HepG2 (cell line): ENCODE measurements at regions not wholly inside any gene's neighbourhood (a gene's known extent, or its start where the extent isn't known, plus 50 kb on each side); places are given as distances from the start of the nearest gene placed in this dataset.

Experiments used
- ATAC-seq: fragments of 200-7000 bp; cut with Tn5 transposase; 3 replicates; pipeline ENCODE4 v1.9.1; 2020; ENCODE audit warnings: mild to moderate bottlenecking, moderate library complexity
- BruUV-seq: library from RNA; stranded (reverse); fragments of 400-500 nt; replicated peaks from 2 replicates; lab custom pipeline; 2021; lab: Mats Ljungman, UMichigan
- CTCF ChIA-PET: fragments of 300-600 bp; formaldehyde crosslinking; extraction: SDS; loops from one replicate; lab custom pipeline; 2021; ENCODE audit warnings: low total read pairs, inconsistent platforms, low intra/inter-chr PET ratio; lab: Yijun Ruan, JAX
- POLR2A ChIA-PET: fragments of 350-600 bp; sonication (Branson Sonifier 250); formaldehyde crosslinking; loops from one replicate; lab custom pipeline; 2020; ENCODE audit warnings: antibody characterized with exemption, inconsistent platforms; lab: Yijun Ruan, JAX
- DNase-seq: peaks from one replicate; pipeline ENCODE4 v3.0.0-alpha.2; 2015; ENCODE audit warnings: low spot score
- FAIRE-seq: peaks from 3 replicates; lab custom pipeline; 2011; peaks lifted over from hg19 to GRCh38; lab: Jason Lieb, UNC
- H2AFZ ChIP-seq: one replicate; pipeline ENCODE4 v1.6.1; 2011; ENCODE audit warnings: low read length, inconsistent platforms
- H3K27ac ChIP-seq: fragments of 300-600 bp; 3 replicates; pipeline ENCODE4 v1.8.0; 2011; ENCODE audit warnings: mixed run types, mild to moderate bottlenecking, mixed read lengths, low read length, inconsistent platforms; ENCODE audit not compliant: insufficient read depth; ENCODE audit errors: extremely low read length
- H3K27me3 ChIP-seq, 2 experiments: fragments of 200-600 bp in 1 of 2; 2 replicates in 1 of 2; 3 replicates in 1 of 2; pipeline versions ENCODE4 v1.6.0 to v1.8.0; 2011; ENCODE audit warnings: low read length in 2 of 2, mild to moderate bottlenecking in 2 of 2, moderate library complexity in 2 of 2, inconsistent platforms in 1 of 2; ENCODE audit not compliant: insufficient read depth in 2 of 2, control insufficient read depth in 1 of 2
- H3K36me3 ChIP-seq, 2 experiments: fragments of 200-600 bp in 1 of 2; replicated peaks in 1 of 2; 2 replicates in 1 of 2; 3 replicates in 1 of 2; pipeline versions ENCODE4 v1.5.1 to v1.8.0; 2011; ENCODE audit warnings: low read length in 2 of 2, inconsistent platforms in 1 of 2; ENCODE audit not compliant: insufficient read depth in 2 of 2, control insufficient read depth in 1 of 2
- H3K4me1 ChIP-seq: 2 replicates; pipeline ENCODE4 v1.5.1; 2012; ENCODE audit warnings: low read length, inconsistent platforms; ENCODE audit not compliant: insufficient read depth
- H3K4me2 ChIP-seq: 2 replicates; pipeline ENCODE4 v1.6.0; 2011; ENCODE audit warnings: low read depth, low read length, inconsistent platforms
- H3K4me3 ChIP-seq, 3 experiments: fragments of 200-600 bp in 1 of 3; sonication (generic), shearing (Covaris generic) in 1 of 3; replicated peaks in 1 of 3; 2 replicates each; pipeline ENCODE4 v1.5.1; 2011 to 2016; ENCODE audit warnings: low read length in 3 of 3, inconsistent platforms in 2 of 3, low read depth in 2 of 3, mild to moderate bottlenecking in 2 of 3, control low read depth in 1 of 3, mixed read lengths in 1 of 3; ENCODE audit not compliant: insufficient read depth in 1 of 3
- H3K79me2 ChIP-seq: one replicate; pipeline ENCODE4 v1.6.1; 2011; ENCODE audit warnings: low read length, inconsistent platforms; ENCODE audit not compliant: insufficient read depth
- H3K9ac ChIP-seq: 2 replicates; pipeline ENCODE4 v1.6.0; 2011; ENCODE audit warnings: mild to moderate bottlenecking, low read depth, low read length, inconsistent platforms; ENCODE audit not compliant: insufficient read depth
- H3K9me3 ChIP-seq: 2 replicates; pipeline ENCODE4 v1.5.1; 2012; ENCODE audit warnings: mild to moderate bottlenecking, low read length
- H4K20me1 ChIP-seq: 2 replicates; pipeline ENCODE4 v1.6.0; 2011; ENCODE audit warnings: inconsistent platforms, mild to moderate bottlenecking, low read length, moderate library complexity; ENCODE audit not compliant: insufficient read depth
- GABPB1 ChIP-seq: IDR thresholded peaks from 2 replicates; pipeline ENCODE4 v1.6.1; 2016; ENCODE audit warnings: mild to moderate bottlenecking, missing genetic modification reagents, moderate library complexity, missing compliant biosample characterization
- TBL1XR1 ChIP-seq: fragments of 150-350 bp; IDR thresholded peaks from 2 replicates; pipeline ENCODE4 v1.6.1; 2014; ENCODE audit warnings: borderline replicate concordance, low read length; ENCODE audit not compliant: partially characterized antibody
- WGBS: methylation state at CpG from one replicate; pipeline ENCODE4 v1.1.6; 2017; ENCODE audit warnings: low lambda C conversion rate; 5-methylcytosine and 5-hydroxymethylcytosine counted together
- in situ Hi-C: cut with HindIII; loops from 2 replicates; pipeline ENCODE4 v1.10.0; 2017; ENCODE audit warnings: low pct_unique_long_range_greater_than_20kb; ENCODE audit not compliant: extremely low pct_ligation_motif_present
- intact Hi-C: fragments of 100-400 bp; cut with micrococcal nuclease; formaldehyde crosslinking; loops from one replicate; pipeline ENCODE4 v1.10.0; 2022; ENCODE audit not compliant: unreplicated experiment
- TF ChIP-seq, protein P1 (sequence below): sonication (generic); formaldehyde crosslinking; IDR thresholded peaks from 2 replicates; pipeline ENCODE4 v1.5.1; 2020; ENCODE audit warnings: missing genetic modification reagents, mild to moderate bottlenecking, borderline replicate concordance
- TF ChIP-seq, protein P2 (sequence below): sonication (generic); formaldehyde crosslinking; IDR thresholded peaks from 2 replicates; pipeline ENCODE4 v1.5.1; 2020; ENCODE audit warnings: missing genetic modification reagents, mild to moderate bottlenecking, borderline replicate concordance
- TF ChIP-seq, protein P3 (sequence below): sonication (generic); formaldehyde crosslinking; IDR thresholded peaks from 2 replicates; pipeline ENCODE4 v1.4.0; 2020; ENCODE audit warnings: missing genetic modification reagents, borderline replicate concordance

DNA sequence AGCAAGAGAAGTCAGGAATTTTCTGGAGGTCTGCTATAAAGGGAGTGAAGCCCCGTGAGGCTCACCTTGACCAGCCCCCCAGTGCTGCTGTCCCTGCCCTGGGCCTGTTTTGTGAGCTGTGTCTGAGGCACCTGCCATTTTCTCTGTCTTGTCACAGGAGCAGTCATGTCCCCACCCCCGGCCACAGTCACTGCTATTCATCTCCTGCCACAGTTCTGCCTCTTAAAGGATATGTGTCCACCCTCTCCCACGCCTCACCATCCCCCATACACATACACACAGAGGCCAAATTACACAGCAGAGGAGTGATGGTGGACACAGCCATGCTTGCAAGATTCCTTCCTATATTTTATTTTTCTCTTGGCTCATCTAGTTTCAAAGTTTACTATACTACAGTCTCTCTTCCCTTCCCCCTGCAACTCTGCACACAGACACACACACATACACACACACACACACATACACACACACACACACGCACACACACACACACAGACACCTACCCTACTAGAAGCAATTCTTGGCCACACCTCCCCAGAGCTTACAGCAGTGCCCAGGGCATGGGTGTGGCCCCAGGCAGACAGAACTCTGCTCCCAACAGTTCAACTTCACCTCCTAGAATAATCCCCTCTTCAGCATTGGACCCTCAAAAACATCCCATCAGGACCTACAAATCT is 68.7 kb upstream of the TAB2 start:
- no peak for TF ChIP-seq GABPB1 (CRISPR knock-in tag)
- TF ChIP-seq, protein P1, sequence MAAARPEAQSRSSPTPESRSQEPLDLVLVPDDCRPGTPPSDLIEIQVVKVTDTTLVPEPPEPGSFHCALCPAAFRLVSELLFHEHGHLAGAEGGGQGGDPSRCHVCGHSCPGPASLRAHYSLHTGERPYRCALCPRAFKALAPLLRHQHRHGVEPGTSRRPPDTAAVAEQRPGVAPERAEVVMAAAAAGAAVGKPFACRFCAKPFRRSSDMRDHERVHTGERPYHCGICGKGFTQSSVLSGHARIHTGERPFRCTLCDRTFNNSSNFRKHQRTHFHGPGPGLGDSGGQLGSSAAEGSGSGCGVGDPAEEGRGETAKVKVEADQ = no peak
- TF ChIP-seq TBL1XR1 = no peak
- no peak for DNase-seq
- Histone ChIP-seq H3K27ac (no peak overlapping the region), H3K4me3 (no peak overlapping the region), H4K20me1 (no peaks in the 10 kb centered on the region), H3K9ac (no peak overlapping the region), H3K27me3 (peaks cover 3 to 30% of the 10 kb centered on the region in 2 experiments; a peak in 2 of 5 replicates), H3K36me3 (no peaks in the 10 kb centered on the region), H2AFZ (no peak overlapping the region), H3K79me2 (no peaks in the 10 kb centered on the region), H3K9me3 (no peaks in the 10 kb centered on the region), H3K4me2 (no peak overlapping the region), H3K4me1 (peaks cover 39% of the 10 kb centered on the region)
- in situ Hi-C loops (no loop called here), intact Hi-C loops (no loop called here)
- no TSS peak for BruUV-seq
- ChIA-PET CTCF (no interaction called here), POLR2A (no interaction called here)
- WGBS = 15% methylated on average over 4 of the region's 4 CpGs
- ATAC-seq = peak; percentile 39
- FAIRE-seq = no peak

DNA sequence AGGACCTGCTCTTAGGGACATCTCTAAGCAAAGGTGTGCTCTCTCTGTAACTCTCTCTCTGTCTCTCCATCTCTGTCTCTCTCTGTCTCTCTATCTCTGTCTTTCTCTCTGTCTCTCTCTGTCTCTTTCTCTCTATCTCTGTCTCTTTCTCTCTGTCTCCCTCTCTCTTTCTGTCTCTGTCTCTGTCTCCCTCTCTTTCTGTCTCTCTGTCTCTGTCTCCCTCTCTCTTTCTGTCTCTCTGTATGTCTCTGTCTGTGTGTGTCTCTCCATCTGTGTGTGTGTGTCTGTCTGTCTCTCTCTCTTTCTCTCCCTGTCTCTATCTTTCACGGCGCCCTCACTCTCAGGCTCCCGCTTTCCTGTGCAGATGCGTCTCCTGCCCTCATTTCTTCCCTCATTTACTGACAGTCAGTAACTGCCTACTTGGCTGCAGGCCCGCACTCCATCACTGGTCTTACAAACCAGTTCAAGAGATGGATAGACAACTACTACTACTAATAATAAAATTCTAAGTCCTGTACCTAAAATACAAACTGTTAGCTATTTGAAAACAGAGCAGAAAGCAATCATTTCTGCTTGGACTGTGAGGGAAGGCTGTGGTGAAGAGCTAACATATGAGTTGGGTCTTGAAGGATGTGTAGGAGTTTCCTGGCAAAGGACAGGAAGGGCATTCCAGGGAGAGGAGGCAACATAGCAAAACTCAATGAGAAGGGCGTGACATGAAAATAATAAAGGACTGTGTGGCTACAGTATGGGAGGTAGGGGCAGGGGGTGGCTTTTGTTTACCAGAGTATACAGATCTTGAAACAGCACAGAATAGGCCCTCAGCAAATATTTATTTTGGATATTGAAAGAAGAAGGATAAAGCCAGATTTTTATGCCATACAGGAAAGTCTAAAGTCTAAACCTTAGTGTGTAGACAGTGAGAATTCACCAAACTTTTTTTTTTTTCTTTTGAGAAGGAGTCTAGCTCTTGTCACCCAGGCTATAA is 67.8 kb upstream of the TAB2 start:
- FAIRE-seq = no peak
- H3K4me3 ChIP-seq = no peak overlapping the region
- no peaks in the 10 kb centered on the region for H3K79me2 ChIP-seq
- H3K4me1 ChIP-seq = peaks cover 39% of the 10 kb centered on the region
- H3K36me3 ChIP-seq = no peaks in the 10 kb centered on the region
- no peak overlapping the region for H3K27ac ChIP-seq
- H3K9ac ChIP-seq = no peak overlapping the region
- peaks cover 3 to 26% of the 10 kb centered on the region in 2 experiments; a peak in 2 of 5 replicates for H3K27me3 ChIP-seq
- peak; percentile 72 for DNase-seq
- ATAC-seq = peak; percentile 67
- CTCF ChIA-PET = no interaction called here
- no peaks in the 10 kb centered on the region for H3K9me3 ChIP-seq
- POLR2A ChIA-PET = no interaction called here
- in situ Hi-C loops = no loop called here
- no peaks in the 10 kb centered on the region for H4K20me1 ChIP-seq
- intact Hi-C loops = no loop called here
- no peak overlapping the region for H2AFZ ChIP-seq
- no TSS peak for BruUV-seq
- H3K4me2 ChIP-seq = 0 out of 2 replicates have a peak overlapping the region, but pooled peaks have one; percentile 9
- 34% methylated on average over 6 of the region's 6 CpGs for WGBS
- TF ChIP-seq, protein P2, sequence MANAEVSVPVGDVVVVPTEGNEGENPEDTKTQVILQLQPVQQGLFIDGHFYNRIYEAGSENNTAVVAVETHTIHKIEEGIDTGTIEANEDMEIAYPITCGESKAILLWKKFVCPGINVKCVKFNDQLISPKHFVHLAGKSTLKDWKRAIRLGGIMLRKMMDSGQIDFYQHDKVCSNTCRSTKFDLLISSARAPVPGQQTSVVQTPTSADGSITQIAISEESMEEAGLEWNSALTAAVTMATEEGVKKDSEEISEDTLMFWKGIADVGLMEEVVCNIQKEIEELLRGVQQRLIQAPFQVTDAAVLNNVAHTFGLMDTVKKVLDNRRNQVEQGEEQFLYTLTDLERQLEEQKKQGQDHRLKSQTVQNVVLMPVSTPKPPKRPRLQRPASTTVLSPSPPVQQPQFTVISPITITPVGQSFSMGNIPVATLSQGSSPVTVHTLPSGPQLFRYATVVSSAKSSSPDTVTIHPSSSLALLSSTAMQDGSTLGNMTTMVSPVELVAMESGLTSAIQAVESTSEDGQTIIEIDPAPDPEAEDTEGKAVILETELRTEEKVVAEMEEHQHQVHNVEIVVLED (CRISPR knock-in tag) = no peak
- TF ChIP-seq, protein P3, sequence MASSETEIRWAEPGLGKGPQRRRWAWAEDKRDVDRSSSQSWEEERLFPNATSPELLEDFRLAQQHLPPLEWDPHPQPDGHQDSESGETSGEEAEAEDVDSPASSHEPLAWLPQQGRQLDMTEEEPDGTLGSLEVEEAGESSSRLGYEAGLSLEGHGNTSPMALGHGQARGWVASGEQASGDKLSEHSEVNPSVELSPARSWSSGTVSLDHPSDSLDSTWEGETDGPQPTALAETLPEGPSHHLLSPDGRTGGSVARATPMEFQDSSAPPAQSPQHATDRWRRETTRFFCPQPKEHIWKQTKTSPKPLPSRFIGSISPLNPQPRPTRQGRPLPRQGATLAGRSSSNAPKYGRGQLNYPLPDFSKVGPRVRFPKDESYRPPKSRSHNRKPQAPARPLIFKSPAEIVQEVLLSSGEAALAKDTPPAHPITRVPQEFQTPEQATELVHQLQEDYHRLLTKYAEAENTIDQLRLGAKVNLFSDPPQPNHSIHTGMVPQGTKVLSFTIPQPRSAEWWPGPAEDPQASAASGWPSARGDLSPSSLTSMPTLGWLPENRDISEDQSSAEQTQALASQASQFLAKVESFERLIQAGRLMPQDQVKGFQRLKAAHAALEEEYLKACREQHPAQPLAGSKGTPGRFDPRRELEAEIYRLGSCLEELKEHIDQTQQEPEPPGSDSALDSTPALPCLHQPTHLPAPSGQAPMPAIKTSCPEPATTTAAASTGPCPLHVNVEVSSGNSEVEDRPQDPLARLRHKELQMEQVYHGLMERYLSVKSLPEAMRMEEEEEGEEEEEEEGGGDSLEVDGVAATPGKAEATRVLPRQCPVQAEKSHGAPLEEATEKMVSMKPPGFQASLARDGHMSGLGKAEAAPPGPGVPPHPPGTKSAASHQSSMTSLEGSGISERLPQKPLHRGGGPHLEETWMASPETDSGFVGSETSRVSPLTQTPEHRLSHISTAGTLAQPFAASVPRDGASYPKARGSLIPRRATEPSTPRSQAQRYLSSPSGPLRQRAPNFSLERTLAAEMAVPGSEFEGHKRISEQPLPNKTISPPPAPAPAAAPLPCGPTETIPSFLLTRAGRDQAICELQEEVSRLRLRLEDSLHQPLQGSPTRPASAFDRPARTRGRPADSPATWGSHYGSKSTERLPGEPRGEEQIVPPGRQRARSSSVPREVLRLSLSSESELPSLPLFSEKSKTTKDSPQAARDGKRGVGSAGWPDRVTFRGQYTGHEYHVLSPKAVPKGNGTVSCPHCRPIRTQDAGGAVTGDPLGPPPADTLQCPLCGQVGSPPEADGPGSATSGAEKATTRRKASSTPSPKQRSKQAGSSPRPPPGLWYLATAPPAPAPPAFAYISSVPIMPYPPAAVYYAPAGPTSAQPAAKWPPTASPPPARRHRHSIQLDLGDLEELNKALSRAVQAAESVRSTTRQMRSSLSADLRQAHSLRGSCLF (CRISPR knock-in tag) = no peak
